HG03095 (cell line): ENCODE measurements at regions not wholly inside any gene's neighbourhood (a gene's known extent, or its start where the extent isn't known, plus 50 kb on each side); places are given as distances from the start of the nearest gene placed in this dataset.

Experiments
- ATAC-seq: cut with Tn5 transposase; IDR thresholded peaks from one replicate; pipeline ENCODE4 v1.9.1; 2021; ENCODE audit warnings: moderate library complexity; ENCODE audit not compliant: unreplicated experiment

DNA sequence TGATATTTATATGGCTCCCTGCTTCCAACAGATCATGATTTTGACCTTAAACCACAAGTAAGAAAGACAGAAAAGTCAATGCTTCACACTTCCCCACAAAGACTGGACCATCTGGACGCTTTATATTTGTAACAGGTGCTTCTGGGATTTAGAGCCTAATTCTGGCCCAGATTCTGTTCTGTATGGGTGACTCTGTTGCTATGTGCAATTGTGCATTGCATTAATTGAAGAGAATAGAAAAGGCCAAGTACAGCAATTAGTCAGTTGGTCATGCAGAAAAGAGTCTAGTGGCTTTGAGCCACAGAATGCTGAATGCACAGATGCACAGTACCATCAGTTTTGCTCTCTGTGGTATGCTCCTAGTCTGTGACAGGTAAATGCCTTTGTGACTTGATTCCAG is 657.4 kb upstream of the ATXN8OS start:
- no peak for ATAC-seq

DNA sequence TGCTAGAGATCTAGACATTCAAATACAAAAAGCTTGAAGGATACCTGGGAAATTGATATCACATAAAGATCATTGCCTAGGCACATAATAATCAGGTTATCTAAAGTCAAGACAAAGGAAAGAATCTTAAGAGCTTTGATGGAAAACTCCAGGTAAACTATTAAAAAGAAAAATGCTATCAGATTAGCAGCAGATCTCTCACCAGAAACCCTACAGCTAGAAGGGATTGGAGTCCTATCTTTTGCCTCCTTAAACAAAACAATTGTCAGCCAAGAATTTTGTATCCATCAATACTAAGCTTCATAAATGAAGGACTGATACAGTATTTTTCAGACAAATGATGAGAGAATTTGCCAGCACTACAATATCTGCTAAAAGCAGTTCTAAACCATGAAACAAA is 682.4 kb upstream of the ATXN8OS start:
- ATAC-seq: no peak

DNA sequence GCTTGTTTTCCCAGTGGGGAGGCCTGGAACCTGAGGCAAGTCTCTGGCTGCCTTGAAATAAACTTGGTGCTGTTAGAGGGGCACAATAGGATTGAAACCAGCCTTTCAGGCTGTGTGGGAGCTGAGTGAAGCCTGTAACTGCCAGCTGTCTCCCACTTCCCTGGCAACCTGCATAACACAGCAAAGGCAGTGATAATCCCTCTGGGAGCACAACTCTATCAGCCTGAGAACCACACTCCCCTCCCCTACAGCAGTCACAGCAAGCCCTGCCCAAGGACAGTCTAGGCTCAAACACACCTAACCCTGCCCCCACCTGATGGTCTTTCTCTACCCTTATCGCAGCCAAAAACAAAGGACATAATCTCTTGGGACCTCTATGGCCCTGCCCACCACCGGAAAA is 683.8 kb upstream of the ATXN8OS start:
- no peak for ATAC-seq

DNA sequence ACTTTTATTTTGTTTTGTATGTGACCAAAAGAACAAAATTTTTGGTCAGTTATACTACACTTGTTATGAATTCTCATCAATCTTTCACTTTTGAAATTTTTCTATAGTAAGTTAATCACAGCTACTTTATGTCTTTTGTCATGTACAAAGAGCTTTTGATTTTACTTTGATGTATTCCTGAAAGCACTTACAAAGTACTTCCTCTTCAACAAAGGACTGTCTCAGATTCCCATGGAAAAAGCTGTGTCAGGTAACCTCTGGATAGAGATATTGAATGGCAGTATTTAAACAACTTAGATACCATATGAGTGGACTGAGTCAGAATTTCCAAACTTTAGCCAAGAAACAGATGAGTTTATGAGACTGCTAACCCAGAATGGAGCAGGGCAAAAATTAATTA is 689.3 kb upstream of the ATXN8OS start:
- no peak for ATAC-seq

DNA sequence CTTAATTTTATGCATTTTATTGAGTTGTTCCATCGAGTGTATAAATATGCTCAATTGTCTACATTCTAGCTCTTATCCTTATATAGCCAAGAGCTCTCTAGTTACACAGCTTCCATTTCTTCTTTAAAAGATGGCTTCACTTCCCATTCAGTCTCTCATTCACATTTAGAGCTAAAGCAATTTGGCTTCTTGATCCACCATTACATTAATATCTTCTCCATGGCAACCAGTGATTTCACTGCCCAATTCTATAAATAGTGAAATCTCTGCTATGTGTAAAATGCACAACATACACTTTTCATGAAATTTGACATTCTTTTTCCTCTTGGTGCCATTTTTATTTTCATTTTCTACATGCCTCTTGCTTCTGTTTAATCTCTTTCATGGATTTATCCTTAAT is 696.9 kb upstream of the ATXN8OS start:
- ATAC-seq: no peak

DNA sequence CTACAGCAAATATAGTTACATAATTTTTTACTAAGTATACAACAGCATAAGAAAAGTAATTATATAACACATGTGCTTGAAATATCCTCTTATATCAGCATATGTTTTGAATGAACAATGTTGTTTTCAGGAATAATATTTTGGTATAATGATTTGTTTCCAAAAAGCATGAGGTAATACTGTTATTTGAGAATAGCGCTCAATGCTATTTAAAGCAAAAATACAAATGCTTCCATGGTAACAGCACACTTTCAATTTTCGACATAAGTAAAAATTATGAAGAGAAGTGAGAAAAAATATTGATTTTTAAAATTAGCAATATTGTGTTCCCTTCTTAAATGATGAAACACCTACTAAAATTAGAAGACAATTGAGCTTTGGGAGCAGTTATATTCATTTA is 715.9 kb upstream of the ATXN8OS start:
- ATAC-seq: no peak

DNA sequence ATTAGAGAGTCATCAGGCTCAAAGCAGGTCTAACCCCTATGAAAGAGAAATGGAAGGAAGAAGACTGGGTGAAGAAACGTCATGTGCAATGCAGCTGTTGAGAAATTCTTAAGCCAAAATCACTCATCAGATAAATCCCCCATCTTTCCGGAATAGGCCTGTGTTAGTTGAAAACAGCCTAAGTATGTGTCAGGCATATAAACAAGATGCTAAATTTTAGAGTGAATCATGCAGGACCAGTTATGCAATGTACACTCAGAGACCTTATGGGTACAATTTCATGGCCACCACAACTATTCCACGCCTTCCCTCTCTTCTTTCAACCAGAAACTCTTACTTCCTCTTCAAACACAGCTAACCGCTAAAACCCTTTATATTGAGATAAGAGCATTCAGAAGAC is 717.7 kb upstream of the ATXN8OS start:
- ATAC-seq: no peak

DNA sequence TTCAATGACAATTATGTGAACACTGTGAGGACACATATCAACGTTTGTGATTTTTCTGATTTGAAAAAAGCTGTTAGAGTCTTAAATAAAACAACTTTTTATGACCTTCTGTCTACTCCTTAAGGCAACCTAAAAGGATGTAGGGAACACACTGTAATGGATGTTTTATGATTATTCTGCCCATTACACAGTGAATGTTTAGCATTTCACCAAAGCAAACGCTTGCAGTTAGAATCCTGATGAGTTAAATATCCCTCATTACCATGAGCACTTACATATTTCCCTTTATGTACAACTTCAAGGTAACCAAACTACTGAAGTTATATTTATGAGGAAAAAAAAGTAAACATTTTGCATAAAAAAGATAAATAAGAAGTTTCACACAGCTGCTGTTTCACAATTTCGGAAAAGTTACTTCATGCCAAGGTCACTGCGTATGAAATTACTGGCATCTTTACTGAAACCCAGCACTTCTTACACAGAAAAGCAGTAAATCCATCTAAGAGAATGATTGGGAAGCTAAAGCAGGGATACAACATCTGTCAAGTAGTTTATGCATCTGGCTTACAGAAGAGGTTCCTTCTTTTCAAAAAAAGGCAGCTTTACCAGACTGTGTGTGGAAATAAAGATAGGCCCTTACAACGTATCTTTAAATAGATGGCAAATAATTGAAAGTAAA is 733.7 kb upstream of the ATXN8OS start:
- no peak for ATAC-seq

DNA sequence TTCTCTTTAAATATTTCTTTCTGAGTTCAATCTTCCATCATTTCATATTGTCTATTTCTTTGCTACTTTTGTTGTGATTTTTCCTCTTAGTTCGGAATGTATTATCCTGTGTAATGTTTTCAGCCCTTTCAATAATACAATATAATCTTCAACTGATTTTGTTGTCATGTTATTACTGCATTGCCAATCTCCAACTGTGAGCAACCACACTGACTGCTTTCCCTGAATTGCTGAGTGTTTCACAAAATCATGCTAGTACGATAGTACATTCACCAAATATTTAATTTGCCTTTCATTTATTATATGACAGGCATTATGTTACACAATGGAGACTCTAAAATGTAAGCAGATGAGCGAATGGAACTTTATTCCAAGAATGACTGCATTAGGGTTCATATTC is 744.3 kb upstream of the ATXN8OS start:
- no peak for ATAC-seq

DNA sequence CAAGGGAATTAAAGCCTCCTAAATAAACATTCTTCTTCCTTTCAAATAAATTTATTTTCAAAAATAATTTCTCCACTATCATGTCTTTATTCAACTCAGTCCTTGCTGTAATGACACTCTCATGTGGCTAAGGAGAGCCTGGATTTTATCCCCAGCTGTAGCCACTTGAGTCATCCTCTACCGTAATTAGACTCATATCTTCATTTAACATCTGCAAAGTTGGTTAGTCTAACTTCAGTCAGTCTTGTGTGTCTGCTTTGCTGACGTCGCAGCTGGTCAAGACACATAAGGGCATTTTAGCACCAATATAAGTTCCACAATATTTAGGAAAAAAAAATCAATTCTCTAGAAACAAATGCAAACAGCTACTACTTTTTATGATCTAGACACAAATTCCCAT is 776.4 kb upstream of the ATXN8OS start:
- ATAC-seq: no peak

DNA sequence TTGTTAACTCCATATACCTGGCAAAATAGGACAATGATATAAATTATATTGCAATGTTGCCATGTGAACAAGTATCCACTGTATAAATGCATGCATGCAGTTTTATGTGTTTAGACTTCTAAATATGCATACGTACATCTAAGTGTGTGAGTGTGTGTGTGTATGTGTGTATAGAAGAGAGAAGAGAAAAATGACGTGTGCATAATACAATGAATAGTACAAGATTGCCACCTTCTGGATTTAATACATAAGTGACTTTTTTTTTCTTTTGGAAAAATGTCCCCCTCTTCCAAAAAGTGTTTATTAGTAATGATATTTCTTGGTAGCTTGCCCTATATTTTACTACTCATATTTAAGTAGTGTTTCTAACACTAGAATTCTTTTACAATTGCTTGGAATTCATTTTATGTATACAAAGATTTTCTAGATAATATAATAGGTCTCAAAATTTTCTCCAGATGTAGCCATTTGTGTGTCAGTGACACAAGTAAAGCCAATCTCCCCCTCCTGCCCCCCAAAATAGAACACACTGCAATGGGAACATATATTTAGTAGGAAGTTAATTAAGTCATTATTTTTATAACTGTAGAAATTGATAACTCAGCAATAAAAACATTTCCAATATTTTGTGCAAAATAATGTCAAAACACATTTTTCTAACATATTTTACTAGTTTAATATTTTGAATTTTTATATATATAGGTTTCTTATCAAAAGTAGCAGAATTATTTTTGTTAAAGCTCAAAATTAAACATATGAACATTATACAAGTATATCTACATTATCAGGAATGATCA is 783.3 kb upstream of the ATXN8OS start:
- no peak for ATAC-seq

DNA sequence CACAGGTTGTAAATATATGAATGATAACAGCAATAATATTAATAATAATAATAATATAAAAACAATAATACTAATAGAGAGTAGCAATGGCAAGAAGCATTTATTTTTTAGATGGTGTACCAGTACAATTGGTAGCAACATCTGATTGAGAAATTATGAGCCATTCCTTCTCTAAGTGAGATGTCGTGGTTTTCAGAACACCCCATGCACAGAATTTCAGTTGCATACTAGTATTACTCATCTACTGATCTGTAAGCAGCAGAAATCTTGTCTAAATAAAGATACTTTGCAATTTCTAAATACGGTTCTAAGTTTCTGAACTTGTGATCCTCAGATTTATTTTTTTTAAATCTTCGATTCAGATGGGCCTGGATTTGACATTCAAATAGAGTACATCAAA is 788.0 kb upstream of the ATXN8OS start:
- ATAC-seq: no peak

DNA sequence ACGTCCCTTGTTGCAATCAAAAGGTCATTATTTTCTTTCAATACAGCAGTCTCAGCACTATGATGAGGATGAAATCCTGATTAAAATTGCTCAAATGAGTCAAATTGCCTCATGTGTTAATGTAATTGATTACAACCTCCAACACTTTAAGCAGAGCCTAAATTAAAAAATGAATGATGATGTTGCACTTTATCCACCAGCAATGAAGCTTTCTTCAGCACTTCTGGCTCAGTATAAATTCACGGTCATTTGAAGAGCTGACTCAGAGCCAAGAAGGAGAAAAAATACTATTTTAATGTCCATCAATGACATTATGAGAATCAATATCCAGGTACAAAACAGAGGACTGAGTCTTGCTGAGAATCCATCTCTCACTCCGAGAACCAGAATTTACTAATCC is 792.6 kb upstream of the ATXN8OS start:
- no peak for ATAC-seq

DNA sequence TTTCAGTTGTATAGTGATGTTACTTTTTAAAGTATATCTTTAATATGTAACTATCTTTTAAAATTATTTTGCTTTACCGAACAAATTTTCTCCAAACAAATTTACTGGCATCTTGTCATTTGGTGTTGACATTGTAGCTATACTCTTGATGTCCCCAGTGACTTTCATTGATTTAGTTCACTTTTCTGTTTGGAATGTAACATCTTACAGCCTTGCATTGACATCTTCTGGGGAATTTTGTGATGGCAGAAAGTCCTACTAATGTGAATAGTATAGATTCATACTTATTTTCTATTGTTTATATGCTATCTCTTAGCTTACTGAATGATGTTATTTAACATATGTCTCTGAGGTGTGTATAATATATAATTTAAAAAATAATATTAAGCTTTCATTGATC is 800.9 kb upstream of the ATXN8OS start:
- no peak for ATAC-seq

DNA sequence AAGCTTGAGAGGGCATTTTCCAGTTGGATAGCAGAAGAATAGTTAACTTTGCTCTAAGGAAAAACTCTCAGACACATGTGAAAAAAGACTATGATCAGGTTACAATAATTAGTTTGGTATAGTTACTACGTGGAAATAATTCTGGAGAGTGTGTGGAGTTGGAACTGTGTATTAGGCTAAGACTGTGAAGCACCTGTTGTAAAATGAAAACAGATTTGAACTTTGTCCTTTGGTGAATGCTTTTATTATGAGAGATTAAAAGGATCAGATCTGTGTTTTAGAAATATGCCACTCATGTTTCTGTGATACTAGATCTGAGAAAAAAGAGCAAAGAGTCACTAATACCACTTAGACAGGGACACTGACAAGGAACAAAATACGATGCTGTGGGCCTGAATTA is 807.5 kb upstream of the ATXN8OS start:
- no peak for ATAC-seq

DNA sequence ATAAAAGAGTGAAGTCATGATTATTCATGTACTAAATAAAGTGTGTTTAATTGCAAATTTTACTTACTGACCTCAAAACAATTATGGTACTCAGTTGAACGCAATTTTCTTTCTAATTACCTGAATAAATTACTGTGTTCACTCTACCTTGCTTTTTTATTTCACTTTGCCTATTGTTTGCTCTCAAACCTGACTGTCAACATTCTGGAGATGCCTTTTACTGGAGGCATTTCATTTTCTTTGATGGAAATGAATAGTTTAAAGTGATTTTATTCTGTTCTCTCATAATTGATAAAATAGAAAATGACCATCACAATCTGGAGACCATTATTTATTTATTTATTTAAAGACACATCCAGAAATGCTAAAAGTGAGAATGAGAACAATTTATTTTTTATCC is 811.5 kb upstream of the ATXN8OS start:
- no peak for ATAC-seq

DNA sequence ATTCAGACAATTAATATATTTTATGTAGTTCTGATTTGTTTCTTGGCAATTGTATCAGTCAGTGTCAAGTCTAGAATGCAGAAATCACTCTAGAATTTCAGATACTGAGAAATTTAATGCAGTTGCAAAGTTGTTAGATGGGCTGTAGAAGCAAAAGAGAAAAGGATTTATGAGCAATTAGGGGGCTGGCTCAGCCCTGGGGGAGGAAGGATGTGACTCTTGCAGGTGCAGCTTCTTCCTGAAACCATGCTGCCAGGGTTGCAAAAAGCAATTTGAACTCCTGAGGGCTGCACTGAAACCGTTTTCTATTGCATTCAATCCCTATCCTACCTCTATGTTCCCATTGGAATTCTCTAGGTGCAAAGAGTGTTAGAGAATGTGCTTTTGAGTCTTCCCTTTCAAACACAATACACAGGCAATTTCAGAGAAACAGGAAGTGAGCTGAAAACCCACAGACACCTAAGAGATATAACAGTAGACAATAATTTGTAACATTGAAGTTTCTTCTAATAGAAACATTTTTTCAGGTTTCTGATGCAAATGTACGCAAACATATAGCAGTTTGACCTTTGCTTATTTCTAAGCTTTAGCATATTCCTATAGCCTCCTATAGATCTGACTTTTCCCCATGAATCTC is 814.7 kb upstream of the ATXN8OS start:
- ATAC-seq: no peak

DNA sequence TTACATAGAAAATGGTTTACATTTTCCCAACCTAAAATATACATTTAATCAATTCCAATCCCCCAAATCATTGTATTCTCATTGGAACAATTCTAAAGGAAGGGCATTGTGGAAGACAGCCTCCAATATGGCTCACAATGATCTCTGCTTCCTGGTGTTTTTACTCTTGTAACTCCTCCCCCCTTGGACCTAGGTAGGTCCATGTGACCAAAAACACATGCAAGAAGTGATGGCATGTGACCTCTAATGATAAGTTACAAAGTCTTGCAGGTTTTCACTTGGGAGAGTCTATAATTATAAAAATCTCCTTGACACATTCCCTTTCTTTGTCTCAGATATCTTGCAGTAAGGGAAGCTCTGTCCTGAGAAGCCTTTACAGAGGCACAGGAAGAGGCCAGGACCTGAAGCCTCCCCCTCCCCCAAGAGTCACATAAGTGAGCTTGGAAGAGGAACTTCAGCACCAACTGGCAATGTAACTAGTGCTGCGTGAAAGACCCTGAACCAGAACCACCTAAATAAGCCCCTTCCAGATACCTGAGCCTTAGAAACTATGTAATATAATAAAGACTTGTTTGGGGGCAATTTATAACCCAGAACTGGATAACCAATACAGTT is 816.2 kb upstream of the ATXN8OS start:
- ATAC-seq: no peak

DNA sequence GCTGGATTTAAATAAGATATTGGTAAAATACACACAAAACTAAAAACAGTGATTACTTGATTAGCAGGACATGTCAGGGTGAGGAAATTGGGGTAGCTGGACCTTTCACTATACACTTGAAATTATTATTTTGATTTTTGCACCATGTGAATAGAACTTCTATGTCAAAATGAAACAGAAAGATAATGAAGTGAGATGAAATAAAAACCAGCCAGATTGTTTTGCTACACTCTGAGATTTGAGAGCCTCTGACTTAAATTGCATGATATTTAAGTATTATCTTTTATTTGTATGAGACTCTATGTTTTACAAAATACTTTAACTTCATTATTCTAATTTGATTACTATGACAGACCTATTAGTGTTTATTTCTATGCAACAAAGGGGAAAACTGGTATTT is 819.6 kb upstream of the ATXN8OS start:
- no peak for ATAC-seq

DNA sequence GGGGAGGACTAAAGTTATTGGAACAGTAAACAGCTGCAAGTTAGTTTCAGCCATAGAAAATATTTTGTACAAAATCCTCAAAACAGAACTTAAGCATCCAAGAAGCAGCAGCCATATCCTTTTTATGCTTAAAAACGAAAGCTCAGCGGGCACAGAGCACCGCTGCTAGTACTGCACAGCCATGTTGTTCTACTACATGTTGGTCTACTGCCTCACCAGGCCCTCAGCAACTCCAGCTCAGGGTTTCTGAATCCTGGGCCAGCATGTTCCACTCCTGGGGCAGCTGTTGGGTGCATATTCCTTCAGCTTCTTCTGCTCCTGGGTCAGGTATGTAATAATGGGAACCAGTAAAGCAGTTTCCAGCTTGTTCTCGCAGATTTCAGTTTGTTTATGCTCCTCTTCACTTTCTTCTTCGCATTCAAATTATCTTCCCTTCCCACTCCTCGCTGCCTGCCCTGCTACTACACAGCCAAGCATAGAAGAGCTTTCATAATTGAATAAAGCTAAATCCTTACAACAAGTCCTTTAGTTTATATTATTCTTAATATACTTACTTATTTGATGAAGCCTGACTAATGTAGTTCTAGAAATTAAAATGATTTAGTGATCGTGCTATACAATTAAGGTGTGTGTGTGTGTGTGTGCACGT is 820.5 kb upstream of the ATXN8OS start:
- ATAC-seq: no peak

DNA sequence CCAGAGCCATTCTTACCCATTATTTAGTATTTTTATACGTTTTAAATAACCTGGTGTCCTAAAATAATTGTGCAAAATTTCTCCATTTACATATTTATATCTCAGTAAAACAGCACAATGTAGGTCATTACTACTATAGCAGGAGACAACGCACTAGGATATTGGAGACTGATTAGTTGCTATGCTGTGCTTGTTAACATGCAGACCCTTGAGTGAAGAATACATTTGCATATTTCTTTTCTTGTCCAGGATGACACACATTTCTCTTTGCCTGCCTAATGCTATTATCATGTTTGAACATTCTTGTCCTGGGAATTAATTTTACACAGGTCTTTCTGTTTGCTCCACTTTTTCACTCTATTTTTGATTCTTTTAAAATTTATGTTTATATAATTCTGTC is 823.8 kb upstream of the ATXN8OS start:
- no peak for ATAC-seq
